Esophagus muscularis mucosa (tissue), 3 donors: ENCODE measurements at regions not wholly inside any gene's neighbourhood (a gene's known extent, or its start where the extent isn't known, plus 50 kb on each side); places are given as distances from the start of the nearest gene placed in this dataset.

Source experiments
- POLR2A ChIP-seq: fragments of 450-650 bp; IDR thresholded peaks from one replicate; pipeline ENCODE4 v1.6.1; 2017; ENCODE audit warnings: antibody characterized with exemption, moderate library complexity, mild to moderate bottlenecking, low read depth
- TF ChIP-seq, protein P1 (sequence below), 3 experiments: fragments of 200-600 bp in 2 of 3; fragments of 450-650 bp in 1 of 3; sonication (generic) in 2 of 3; IDR thresholded peaks; one replicate each; pipeline ENCODE4 v1.5.1; 2017 to 2019; ENCODE audit warnings: antibody characterized with exemption in 3 of 3, mild to moderate bottlenecking in 2 of 3, moderate library complexity in 1 of 3

DNA sequence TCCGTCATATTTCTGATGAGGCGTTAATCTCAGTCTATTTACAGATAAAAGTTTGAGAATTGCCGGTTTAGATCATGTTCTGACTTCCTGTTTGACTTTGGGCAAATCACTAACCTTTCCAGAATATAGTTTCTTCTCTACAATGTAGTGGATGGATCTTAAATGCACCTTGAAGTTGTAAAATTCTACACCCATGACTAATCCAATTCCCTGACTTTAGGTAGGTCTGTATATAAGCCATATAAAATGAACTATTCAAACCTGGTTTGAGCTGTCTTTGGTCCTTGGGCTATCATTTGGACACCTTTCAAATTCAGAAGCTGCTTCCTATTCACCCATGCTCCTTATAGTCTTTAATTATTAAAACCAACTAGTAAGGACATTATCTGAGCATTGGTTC is 52.2 kb upstream of the BLID start:
- TF ChIP-seq, protein P1, sequence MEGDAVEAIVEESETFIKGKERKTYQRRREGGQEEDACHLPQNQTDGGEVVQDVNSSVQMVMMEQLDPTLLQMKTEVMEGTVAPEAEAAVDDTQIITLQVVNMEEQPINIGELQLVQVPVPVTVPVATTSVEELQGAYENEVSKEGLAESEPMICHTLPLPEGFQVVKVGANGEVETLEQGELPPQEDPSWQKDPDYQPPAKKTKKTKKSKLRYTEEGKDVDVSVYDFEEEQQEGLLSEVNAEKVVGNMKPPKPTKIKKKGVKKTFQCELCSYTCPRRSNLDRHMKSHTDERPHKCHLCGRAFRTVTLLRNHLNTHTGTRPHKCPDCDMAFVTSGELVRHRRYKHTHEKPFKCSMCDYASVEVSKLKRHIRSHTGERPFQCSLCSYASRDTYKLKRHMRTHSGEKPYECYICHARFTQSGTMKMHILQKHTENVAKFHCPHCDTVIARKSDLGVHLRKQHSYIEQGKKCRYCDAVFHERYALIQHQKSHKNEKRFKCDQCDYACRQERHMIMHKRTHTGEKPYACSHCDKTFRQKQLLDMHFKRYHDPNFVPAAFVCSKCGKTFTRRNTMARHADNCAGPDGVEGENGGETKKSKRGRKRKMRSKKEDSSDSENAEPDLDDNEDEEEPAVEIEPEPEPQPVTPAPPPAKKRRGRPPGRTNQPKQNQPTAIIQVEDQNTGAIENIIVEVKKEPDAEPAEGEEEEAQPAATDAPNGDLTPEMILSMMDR (IDR thresholded peaks at IDR 0.05): no peak
- TF ChIP-seq POLR2A: no peak
